ENCODE measurements at regions not wholly inside any gene's neighbourhood (a gene's known extent, or its start where the extent isn't known, plus 50 kb on each side); places are given as distances from the start of the nearest gene placed in this dataset.

DNA sequence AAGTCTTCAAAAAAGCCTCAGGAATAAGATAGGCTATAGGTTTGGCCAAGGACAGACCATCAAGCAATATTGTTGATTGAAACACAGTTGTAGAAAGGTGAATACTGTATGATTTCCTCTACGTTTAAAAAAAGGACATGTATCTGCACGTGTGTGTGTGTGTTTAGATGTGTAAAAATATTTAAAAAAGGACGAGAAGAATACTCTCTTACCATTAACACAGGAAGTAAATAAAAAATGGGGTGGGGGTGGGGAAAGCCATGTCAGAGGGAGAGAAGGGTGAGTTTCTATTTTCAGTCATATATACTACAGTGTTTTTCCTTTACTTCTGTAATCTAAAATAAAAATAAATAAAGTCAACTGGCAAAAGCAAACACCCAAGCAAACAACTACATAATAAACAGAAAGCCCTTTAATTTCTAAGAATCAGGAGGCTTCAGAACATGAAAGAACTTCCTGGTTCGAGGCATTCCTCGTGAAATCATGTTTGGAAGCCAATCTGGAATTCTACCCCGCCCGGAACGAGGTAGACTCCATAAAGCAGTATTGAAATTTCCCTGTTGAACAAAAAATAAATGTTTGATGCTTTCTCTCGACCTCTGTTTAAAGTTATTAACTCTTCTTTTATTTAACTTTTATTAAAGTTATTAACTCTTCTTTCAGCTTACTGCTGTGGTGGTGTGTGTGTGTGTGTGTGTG, 158.1 kb upstream of the ZNF217 start:
- H3K4me1 Mint-ChIP-seq, result peaks cover 31 to 78% (median 74%) of the 10 kb centered on the region in 4 donors
- H3K4me3 Mint-ChIP-seq, result peak overlapping the region; percentile 1 to 77 (median 68)
- H3K9me3 Mint-ChIP-seq, result no peaks in the 10 kb centered on the region
- peak in 1 of 2 donors; percentile 11 for ATAC-seq
- no peak for DNase-seq
- H3K27me3 Mint-ChIP-seq, result no peaks in the 10 kb centered on the region
- peak overlapping the region; percentile 91 to 98 (median 96) for H3K27ac Mint-ChIP-seq
- no peaks in the 10 kb centered on the region for H3K36me3 Mint-ChIP-seq
- POLR2A ChIA-PET, result interaction anchor here (0.5 to 1.8 kb wide), 17 partner anchors 12 to 173 kb away, joined by 3 to 9 read pairs (median 3); no protein-coding TSS in a partner anchor

DNA sequence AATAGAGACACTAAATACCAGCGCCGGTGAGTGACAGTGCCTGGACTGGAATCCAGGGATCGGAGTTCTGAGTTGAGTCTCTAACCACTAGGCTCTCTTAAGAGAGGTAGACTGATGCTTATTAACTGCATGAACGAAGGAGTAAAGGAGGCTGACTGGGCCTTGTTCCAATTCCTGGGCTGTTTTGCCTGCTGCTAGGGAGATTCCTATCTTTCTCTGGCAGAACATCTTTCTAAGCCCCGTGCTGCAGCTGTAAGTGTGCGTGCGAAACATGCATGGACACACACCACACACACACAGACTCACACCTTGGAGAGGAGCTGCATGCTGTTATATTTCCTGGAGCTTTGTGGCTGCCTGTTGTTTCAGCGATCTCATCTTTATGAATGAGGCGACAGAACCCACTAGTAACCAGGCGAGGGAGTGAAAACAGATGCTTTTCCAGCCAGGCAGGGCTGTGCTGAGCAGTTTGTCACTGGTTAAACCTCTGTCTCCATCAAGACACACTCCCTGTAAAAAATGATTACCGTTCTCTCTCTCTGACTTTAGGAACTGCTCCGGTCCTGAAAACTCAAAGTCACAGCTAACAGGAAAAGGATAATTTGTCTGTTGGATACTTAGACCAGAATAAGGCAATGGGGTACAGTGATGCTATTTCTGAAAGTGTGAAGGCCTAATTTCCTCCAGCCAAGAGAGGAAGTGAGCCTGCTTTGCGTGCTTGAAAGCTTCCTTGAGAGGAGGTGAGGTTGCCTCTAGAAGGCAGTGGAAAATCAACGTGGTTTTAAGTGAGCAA, 157.4 kb upstream of the ZNF217 start:
- peaks cover 27 to 73% (median 69%) of the 10 kb centered on the region in 4 donors for H3K4me1 Mint-ChIP-seq
- no peaks in the 10 kb centered on the region for H3K27me3 Mint-ChIP-seq
- POLR2A ChIA-PET, result interaction anchor here (0.6 to 1.8 kb wide), 16 partner anchors 12 to 173 kb away, joined by 3 to 8 read pairs (median 3); no protein-coding TSS in a partner anchor
- peak overlapping the region; percentile 88 to 98 (median 96) for H3K27ac Mint-ChIP-seq
- ATAC-seq (peak; percentile 58 to 73), DNase-seq (peak in 5 of 10 donors; percentile 4 to 55 (median 51))
- no peaks in the 10 kb centered on the region for H3K9me3 Mint-ChIP-seq
- H3K4me3 Mint-ChIP-seq, result peak overlapping the region; percentile 1 to 77 (median 68)
- no peaks in the 10 kb centered on the region for H3K36me3 Mint-ChIP-seq

DNA sequence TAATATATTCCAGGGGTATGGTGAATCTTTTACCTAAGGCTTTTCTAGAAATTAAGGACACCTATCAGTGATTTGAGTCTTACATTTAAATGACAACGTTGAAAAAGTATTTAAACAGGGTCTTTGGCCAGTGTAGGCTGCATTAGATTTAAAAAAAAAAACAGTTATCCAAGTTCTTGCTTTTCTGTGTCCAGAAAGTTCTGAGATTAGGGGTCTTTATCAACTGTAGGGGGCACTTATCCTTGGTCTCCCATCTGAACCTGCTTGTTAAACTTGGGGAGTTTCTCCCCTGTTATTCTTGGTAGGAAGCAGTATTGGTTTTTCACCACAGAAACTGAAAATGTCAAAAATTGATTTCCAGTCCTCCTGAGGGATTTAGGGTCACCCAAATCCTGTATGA, 155.9 kb upstream of the ZNF217 start:
- no peak for ATAC-seq
- H3K9me3 Mint-ChIP-seq, result no peaks in the 10 kb centered on the region
- H3K36me3 Mint-ChIP-seq, result no peaks in the 10 kb centered on the region
- H3K27me3 Mint-ChIP-seq, result no peaks in the 10 kb centered on the region
- POLR2A ChIA-PET, result no interaction called here
- no peak overlapping the region for H3K4me3 Mint-ChIP-seq
- peaks cover 24 to 57% (median 54%) of the 10 kb centered on the region in 4 donors for H3K4me1 Mint-ChIP-seq
- DNase-seq, result no peak
- peak overlapping the region; percentile 21 to 86 (median 66) for H3K27ac Mint-ChIP-seq

DNA sequence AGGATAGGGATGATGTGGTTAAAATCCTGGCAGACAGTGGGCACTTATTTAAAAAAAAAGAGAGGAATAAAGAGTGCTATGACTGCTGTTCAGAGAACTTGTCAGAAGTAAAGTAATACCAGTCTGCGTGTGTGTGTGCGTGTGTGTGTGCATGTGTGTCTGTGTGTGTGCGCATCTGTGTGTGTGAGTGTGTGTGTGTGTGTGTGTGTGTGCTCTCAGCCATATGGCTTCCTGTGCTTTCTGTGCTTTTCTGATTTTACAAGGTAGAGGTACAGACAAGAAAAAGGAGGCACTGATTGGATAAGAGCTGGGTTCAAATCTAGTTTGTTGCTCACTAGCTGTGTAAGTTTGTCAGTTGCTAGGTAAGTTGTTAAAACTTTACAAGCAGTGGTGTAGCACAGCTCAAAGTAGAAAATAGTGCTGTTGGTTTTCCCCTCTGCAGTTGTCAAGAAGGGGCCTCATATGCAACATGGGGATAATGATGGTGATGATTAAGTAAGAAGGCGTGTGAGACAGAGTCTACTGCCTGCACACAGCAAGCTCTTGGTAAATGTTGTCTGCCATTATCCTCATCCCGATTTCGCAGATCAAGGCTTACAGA, 155.3 kb upstream of the ZNF217 start:
- peak in 4 of 10 donors; percentile 7 to 67 (median 36) for DNase-seq
- peak overlapping the region; percentile 20 to 86 (median 66) for H3K27ac Mint-ChIP-seq
- peak overlapping the region in 1 of 10 donors; percentile 15 for H3K4me3 Mint-ChIP-seq
- POLR2A ChIA-PET, result no interaction called here
- no peaks in the 10 kb centered on the region for H3K36me3 Mint-ChIP-seq
- H3K9me3 Mint-ChIP-seq, result no peaks in the 10 kb centered on the region
- peaks cover 21 to 52% (median 48%) of the 10 kb centered on the region in 4 donors for H3K4me1 Mint-ChIP-seq
- ATAC-seq, result peak in 1 of 2 donors; percentile 42
- no peaks in the 10 kb centered on the region for H3K27me3 Mint-ChIP-seq

DNA sequence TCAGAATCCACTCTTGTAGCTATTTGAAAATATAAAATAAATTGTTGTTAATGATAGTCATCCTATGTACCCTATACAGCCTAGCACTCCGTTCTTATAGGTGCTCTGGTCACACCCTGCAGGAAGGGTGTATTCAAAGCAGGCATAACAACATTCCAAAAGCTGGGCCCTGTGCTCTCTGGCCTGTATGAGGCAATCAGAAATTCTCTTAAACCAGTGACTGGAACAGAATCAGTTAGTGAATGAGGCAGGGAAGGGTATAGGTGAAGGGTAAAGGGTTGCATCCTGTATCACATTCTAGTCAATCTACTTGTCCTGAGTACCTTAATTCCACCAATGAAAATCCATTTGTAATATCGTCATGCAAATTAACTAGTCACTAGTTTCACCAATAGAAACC, 154.5 kb upstream of the ZNF217 start:
- POLR2A ChIA-PET, result interaction anchor here (0.7 kb wide), 1 partner anchor 9 kb away, joined by 3 read pairs; no protein-coding TSS in a partner anchor
- DNase-seq (no peak), ATAC-seq (no peak)
- H3K9me3 Mint-ChIP-seq, result no peaks in the 10 kb centered on the region
- peaks cover 17 to 44% (median 41%) of the 10 kb centered on the region in 4 donors for H3K4me1 Mint-ChIP-seq
- H3K4me3 Mint-ChIP-seq, result no peak overlapping the region
- H3K27me3 Mint-ChIP-seq, result no peaks in the 10 kb centered on the region
- H3K36me3 Mint-ChIP-seq, result no peaks in the 10 kb centered on the region
- peak overlapping the region in 5 of 10 donors; percentile 42 to 86 (median 58) for H3K27ac Mint-ChIP-seq

DNA sequence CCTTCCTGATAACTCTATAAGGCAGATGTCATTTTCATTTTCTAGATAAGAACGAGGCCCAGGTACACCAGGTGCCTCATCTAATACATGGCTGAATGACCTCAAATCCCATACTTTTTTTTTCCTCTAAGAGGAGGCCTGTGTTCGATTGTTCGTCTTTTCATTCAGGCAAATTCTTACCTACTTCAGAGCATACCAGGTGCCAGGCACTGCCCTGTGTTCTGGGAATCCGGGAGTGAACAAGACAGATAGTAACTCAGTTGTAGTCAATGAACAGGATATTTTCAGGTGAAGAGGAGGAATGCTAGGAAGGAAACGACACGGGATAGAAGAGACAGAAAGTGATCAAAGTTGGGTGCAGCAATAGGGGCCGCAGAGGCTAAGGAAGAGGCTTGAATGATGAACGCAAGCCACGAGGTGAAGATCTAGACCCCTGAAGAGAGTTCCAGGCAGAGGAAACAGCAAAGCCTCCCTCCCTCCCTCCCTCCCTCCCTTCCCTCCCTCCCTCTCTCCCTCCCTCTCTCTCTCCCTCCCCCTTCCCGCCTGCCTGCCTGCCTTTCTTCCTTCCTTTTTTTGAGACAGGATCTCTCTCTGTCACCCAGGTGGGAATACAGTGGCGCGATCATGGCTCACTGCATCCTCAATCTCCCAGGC, 150.1 kb upstream of the ZNF217 start:
- H3K36me3 Mint-ChIP-seq, result no peaks in the 10 kb centered on the region
- H3K4me1 Mint-ChIP-seq, result peaks cover 13 to 35% (median 30%) of the 10 kb centered on the region in 4 donors
- H3K27ac Mint-ChIP-seq, result peak overlapping the region in 3 of 10 donors; percentile 56 to 85 (median 65)
- ATAC-seq, result no peak
- POLR2A ChIA-PET, result interaction anchor here (1.5 kb wide), 1 partner anchor 14 kb away, joined by 3 read pairs; no protein-coding TSS in a partner anchor
- DNase-seq, result no peak
- no peaks in the 10 kb centered on the region for H3K27me3 Mint-ChIP-seq
- H3K9me3 Mint-ChIP-seq, result no peaks in the 10 kb centered on the region
- H3K4me3 Mint-ChIP-seq, result no peak overlapping the region

DNA sequence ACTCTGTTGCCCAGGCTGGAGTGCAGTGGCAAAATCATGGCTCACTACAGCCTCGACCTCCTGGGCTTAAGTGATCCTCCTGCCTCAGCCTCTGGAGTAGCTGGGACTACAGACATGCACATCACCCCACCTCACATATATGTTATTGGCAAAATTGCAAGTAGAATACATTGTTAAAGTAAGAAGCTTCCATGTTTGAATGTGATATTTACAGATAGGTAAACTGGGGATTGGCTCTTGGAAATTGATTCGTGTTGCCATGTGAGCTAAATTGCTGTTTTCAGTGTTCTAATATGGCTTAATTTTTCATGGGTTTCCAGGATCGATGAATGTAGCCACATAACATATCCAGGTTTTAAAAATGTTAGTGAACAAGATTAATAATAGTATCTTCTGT, 149.0 kb upstream of the ZNF217 start:
- Mint-ChIP-seq H3K27me3 (no peaks in the 10 kb centered on the region), H3K27ac (peak overlapping the region in 1 of 10 donors; percentile 44), H3K4me1 (peaks cover 11 to 35% (median 27%) of the 10 kb centered on the region in 4 donors), H3K9me3 (no peaks in the 10 kb centered on the region), H3K4me3 (no peak overlapping the region), H3K36me3 (no peaks in the 10 kb centered on the region)
- POLR2A ChIA-PET, result interaction anchor here (0.8 to 1.5 kb wide), 3 partner anchors 13 to 169 kb away, joined by 3 read pairs; no protein-coding TSS in a partner anchor
- ATAC-seq, result no peak
- DNase-seq, result no peak

DNA sequence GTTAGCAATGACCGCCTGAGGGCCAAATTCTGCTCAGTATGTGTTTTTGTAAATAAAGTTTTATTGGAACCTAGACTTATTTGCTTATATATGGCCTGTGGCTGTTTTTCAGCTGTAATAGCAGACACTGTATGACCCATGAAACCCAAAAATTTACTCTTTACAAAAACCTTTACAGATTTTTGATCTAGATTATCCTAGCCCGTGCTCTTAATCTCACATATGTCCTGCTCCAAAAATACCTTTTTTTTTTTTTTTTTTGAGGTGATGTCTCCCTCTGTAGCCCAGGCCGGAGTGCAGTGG, 148.0 kb upstream of the ZNF217 start:
- Mint-ChIP-seq H3K4me3 (no peak overlapping the region), H3K27me3 (no peaks in the 10 kb centered on the region), H3K9me3 (no peaks in the 10 kb centered on the region), H3K4me1 (peaks cover 17 to 45% (median 37%) of the 10 kb centered on the region in 4 donors), H3K36me3 (no peaks in the 10 kb centered on the region), H3K27ac (peak overlapping the region in 3 of 10 donors; percentile 20 to 93 (median 90))
- POLR2A ChIA-PET, result interaction anchor here (0.6 to 1.2 kb wide), 4 partner anchors 13 to 75 kb away, joined by 3 to 4 read pairs (median 3); no protein-coding TSS in a partner anchor
- ATAC-seq (no peak), DNase-seq (no peak)

DNA sequence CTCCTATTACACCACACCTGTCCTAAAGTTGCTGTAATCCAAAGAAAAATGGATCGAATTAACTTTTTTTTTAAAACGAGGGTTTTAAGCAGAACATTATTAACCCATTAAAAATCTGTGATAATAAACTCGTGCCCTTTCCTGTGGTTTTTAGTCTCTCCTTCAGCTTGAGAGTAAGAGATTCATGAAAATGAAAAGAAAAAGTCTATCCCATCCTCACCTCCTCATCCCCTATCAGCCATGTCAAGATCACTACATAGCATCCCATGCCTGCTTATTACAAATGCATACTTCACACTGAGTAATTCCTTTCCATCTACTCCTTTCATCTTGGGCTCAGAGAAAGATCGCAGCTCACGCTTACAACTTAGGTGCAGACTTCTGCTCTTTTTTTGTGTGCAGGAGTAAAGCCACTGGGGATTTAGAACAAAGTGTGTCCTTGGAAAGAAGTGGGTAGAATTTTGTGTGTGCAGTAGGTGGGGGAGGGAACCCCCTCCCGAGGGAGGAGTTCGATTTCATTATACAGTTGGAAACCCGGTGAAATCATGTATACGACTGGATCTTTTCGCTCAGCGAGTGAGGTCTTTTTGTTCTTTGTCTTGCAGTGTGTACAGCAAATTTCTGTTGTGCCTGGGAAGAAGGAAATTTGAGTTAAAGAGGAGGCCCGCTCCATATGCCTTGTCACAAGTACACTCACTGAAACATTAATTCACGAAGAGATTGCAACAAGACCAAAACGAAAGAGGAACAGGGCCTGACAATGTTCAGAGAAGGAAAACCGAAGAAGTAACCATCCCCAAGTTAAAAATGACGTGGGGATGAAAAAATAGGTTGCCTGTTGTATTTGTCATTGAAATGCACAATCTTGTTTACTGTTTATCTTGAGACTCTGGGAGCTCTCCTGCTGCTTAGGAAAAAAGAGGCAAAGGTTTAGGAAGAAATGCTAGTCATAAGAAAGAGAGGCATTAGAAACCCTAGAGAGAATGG, 146.5 kb upstream of the ZNF217 start:
- Mint-ChIP-seq H3K27me3 (no peaks in the 10 kb centered on the region), H3K27ac (peak overlapping the region; percentile 88 to 97 (median 92)), H3K4me3 (peak overlapping the region; percentile 75 to 91 (median 86)), H3K9me3 (no peaks in the 10 kb centered on the region), H3K4me1 (peaks cover 23 to 59% (median 49%) of the 10 kb centered on the region in 4 donors), H3K36me3 (no peaks in the 10 kb centered on the region)
- POLR2A ChIA-PET, result interaction anchor here (0.6 to 2.2 kb wide), 5 partner anchors 12 to 301 kb away, joined by 3 to 12 read pairs (median 4); no protein-coding TSS in a partner anchor
- ATAC-seq, result peak; percentile 59 to 66
- peak in 1 of 10 donors; percentile 25 for DNase-seq

DNA sequence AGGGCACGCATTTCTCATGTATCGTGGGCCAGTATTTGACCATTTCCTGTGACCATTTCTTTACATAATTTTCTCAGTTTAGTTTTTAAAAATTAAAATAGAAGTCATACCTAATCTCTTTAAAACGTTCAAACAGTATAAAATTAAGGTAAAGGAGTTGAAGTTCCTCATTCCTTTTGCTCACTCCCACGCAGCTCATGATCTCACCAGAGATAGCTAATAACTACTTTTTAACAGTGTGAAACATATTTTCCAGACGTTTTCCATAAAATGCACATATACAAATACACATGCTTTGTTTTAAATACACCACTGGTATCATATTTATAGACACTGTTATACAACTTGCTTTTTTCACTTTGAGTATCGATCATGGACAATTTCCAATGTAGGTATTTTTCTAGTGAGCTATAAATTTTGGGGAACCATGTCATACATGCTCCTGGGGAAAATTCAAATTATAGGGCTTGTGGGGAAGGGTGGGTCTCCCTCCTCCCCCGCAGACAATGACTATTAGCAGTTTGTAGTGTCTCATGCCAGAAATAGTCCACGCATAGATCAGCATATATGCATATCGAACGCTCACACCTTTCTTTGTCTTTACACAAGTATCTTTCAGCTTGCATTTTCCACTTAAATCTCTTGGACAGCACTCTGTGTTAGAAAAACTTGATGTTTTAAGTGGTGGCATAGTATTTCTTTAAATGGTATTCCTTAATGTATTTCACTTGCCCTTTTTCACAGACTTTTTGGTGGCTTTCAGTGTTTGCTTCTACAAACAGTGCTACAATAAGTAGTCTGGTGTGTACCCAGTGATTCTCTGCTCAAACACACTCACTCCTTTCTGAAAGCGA, 145.5 kb upstream of the ZNF217 start:
- H3K36me3 Mint-ChIP-seq, result no peaks in the 10 kb centered on the region
- H3K4me1 Mint-ChIP-seq, result peaks cover 23 to 59% (median 49%) of the 10 kb centered on the region in 4 donors
- no peaks in the 10 kb centered on the region for H3K27me3 Mint-ChIP-seq
- H3K9me3 Mint-ChIP-seq, result no peaks in the 10 kb centered on the region
- no peak for DNase-seq
- POLR2A ChIA-PET, result interaction anchor here (0.6 to 2.2 kb wide), 7 partner anchors 8 to 145 kb away, joined by 3 to 12 read pairs (median 3); no protein-coding TSS in a partner anchor
- H3K27ac Mint-ChIP-seq, result peak overlapping the region in 6 of 10 donors; percentile 42 to 93 (median 92)
- H3K4me3 Mint-ChIP-seq, result peak overlapping the region in 7 of 10 donors; percentile 30 to 90 (median 85)
- ATAC-seq, result no peak
